ENCODE measurements at regions not wholly inside any gene's neighbourhood (a gene's known extent, or its start where the extent isn't known, plus 50 kb on each side); places are given as distances from the start of the nearest gene placed in this dataset.
A peak's percentile ranks its signal among the peaks of the same experiment; 100 is the strongest.

DNA sequence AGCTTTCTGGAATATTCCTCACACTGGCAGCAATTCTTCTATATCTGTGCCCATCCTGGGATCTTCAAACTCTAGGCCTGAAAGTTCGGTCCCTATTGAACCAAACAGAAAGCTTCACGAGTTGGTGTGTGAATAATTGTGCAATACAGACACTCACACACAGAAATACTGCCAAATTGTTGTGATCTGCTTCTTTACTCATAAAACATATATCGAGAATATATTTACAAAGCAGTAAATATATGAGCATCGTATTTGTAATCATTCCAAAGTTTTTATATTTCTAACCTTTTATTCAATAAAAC, 56.6 kb upstream of the BEX4 start:
- no peaks in the 10 kb centered on the region for H3K9me3 ChIP-seq
- 28 to 47% (median 37%) methylated on average over 4 of the region's 4 CpGs for WGBS, 5 donors
- no peak overlapping the region for H3K4me3 ChIP-seq
- no peaks in the 10 kb centered on the region for H3K27me3 ChIP-seq (replicated peaks in 1 of 7)
- no peak for TF ChIP-seq POLR2AphosphoS5 (IDR thresholded peaks at IDR 0.05)
- no peak for TF ChIP-seq POLR2A (IDR thresholded peaks at IDR 0.05)
- TF ChIP-seq, protein P1, sequence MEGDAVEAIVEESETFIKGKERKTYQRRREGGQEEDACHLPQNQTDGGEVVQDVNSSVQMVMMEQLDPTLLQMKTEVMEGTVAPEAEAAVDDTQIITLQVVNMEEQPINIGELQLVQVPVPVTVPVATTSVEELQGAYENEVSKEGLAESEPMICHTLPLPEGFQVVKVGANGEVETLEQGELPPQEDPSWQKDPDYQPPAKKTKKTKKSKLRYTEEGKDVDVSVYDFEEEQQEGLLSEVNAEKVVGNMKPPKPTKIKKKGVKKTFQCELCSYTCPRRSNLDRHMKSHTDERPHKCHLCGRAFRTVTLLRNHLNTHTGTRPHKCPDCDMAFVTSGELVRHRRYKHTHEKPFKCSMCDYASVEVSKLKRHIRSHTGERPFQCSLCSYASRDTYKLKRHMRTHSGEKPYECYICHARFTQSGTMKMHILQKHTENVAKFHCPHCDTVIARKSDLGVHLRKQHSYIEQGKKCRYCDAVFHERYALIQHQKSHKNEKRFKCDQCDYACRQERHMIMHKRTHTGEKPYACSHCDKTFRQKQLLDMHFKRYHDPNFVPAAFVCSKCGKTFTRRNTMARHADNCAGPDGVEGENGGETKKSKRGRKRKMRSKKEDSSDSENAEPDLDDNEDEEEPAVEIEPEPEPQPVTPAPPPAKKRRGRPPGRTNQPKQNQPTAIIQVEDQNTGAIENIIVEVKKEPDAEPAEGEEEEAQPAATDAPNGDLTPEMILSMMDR (IDR thresholded peaks at IDR 0.05 in 8 of 11, conservative IDR thresholded peaks at IDR 0.05 in 3 of 11) = no peak
- H3K4me1 ChIP-seq = no peaks in the 10 kb centered on the region
- intact Hi-C loops (cut with DNase I; ENCODE audit: low total_unique reads) = no loop called here
- DNase-seq = no peak
- H3K27ac ChIP-seq = no peak overlapping the region
- H3K36me3 ChIP-seq = no peaks in the 10 kb centered on the region

DNA sequence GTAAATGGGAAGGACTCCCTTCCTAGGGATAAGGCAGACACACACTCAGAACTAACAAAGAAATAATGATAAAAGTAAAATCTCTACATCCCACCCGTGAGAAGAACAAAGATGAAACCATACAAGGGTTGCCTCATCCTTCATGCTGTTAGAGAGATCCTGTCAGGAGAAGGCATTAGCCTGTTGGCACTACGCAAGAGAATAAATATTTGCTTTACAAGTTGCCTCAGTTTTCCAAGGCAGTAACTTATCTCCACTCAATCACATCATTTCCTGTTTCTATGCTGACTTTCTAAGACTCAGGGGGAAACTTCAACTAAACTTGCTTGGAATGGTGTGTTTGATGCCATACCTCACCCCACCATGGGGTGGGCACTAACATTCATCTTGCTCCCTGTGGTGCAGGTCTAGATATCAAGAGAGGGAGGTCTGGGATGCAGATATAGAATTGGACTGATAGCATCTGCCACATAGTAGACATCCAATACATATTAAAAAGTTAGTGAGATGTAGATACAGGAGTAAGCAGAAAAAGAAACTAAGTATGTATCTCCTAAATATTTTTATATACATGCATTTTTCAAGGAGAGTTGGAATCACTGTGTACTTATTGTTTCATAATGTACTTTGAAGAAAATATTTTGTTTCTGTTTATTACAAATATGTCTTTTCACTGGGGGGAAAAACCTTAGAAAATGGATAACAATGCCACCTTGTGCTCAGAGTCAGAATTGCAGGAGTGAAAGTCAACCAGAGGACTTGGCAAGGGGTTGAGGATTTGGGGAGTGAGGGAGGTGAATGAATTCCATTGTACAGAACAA, 57.2 kb upstream of the BEX4 start:
- H3K9me3 ChIP-seq = no peaks in the 10 kb centered on the region
- no peaks in the 10 kb centered on the region for H3K36me3 ChIP-seq
- H3K27ac ChIP-seq = no peak overlapping the region
- TF ChIP-seq POLR2AphosphoS5 (IDR thresholded peaks at IDR 0.05) (no peak), POLR2A (IDR thresholded peaks at IDR 0.05) (no peak)
- TF ChIP-seq, protein P1 (IDR thresholded peaks at IDR 0.05 in 8 of 11, conservative IDR thresholded peaks at IDR 0.05 in 3 of 11) = peak in 10 of 11 experiments; percentile 11 to 61 (median 53)
- H3K27me3 ChIP-seq (replicated peaks in 1 of 7) = no peaks in the 10 kb centered on the region
- no peak overlapping the region for H3K4me3 ChIP-seq
- no peak for DNase-seq
- 60 to 73% (median 64%) methylated on average over 2 of the region's 2 CpGs for WGBS, 5 donors
- intact Hi-C loops (cut with DNase I; ENCODE audit: low total_unique reads) = no loop called here
- H3K4me1 ChIP-seq = no peaks in the 10 kb centered on the region

DNA sequence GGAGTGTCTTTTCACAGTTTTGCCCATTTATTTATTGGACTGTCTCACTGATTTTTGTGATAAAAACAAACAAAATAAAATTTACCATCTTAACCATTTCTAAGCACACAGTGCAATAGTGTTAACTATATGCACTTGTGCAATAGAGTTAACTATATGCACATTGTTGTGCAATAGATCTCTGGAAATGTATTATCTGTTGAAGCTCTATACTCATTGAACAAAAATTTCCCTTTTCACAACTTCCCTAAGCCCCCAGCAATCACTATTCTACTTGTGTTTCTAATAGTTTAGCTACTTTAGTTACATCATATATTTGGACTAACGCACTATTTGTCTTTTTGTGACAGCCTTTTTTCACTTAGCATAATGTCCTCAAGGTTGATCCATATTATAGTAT, 59.7 kb upstream of the BEX4 start:
- no peaks in the 10 kb centered on the region for H3K4me1 ChIP-seq
- DNase-seq = no peak
- no peaks in the 10 kb centered on the region for H3K9me3 ChIP-seq
- no peaks in the 10 kb centered on the region for H3K27me3 ChIP-seq (replicated peaks in 1 of 7)
- 55 to 100% (median 79%) methylated on average over 1 of the region's 1 CpG for WGBS, 5 donors
- intact Hi-C loops (cut with DNase I; ENCODE audit: low total_unique reads) = no loop called here
- no peak overlapping the region for H3K4me3 ChIP-seq
- no peak overlapping the region for H3K27ac ChIP-seq
- TF ChIP-seq POLR2A (IDR thresholded peaks at IDR 0.05) (no peak), POLR2AphosphoS5 (IDR thresholded peaks at IDR 0.05) (no peak)
- TF ChIP-seq, protein P1 (IDR thresholded peaks at IDR 0.05 in 8 of 11, conservative IDR thresholded peaks at IDR 0.05 in 3 of 11) = no peak
- no peaks in the 10 kb centered on the region for H3K36me3 ChIP-seq

DNA sequence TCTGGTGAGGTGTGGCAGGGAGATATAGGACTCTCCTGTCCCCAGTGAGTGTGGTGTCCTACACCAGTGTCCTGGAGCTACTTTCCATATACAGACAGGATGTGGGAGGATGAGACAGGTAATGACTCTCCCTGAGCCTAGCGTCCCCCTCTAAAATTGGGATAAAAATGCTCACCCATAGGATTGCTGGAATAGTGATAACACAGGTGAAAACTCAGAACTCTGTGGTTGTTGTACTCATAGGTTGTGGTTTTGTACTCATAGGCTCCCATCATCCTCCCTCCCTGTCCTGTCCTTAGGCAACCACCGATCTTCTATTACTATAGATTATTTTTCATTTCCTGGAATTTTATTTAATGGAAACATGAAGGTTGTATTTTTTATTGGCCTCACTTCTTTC, 60.7 kb upstream of the NXF3 start:
- peaks cover 0 to 1% (median 0%) of the 10 kb centered on the region in 7 donors for H3K27me3 ChIP-seq (replicated peaks in 1 of 7)
- TF ChIP-seq POLR2AphosphoS5 (IDR thresholded peaks at IDR 0.05) = no peak
- TF ChIP-seq, protein P1 (IDR thresholded peaks at IDR 0.05 in 8 of 11, conservative IDR thresholded peaks at IDR 0.05 in 3 of 11) = no peak
- H3K9me3 ChIP-seq = no peaks in the 10 kb centered on the region
- no peak overlapping the region for H3K4me3 ChIP-seq
- no peaks in the 10 kb centered on the region for H3K36me3 ChIP-seq
- intact Hi-C loops (cut with DNase I; ENCODE audit: low total_unique reads) = no loop called here
- H3K4me1 ChIP-seq = no peaks in the 10 kb centered on the region
- WGBS, 5 donors = 73 to 94% (median 77%) methylated on average over 2 of the region's 2 CpGs
- H3K27ac ChIP-seq = no peak overlapping the region
- DNase-seq = no peak

Measured in spleen (tissue), 11 donors.